ENCODE measurements at regions not wholly inside any gene's neighbourhood (a gene's known extent, or its start where the extent isn't known, plus 50 kb on each side); places are given as distances from the start of the nearest gene placed in this dataset.
"Not testable (repeated sequence)": the region's sequence is repeated elsewhere in the genome, so short reads cannot be mapped to it uniquely, and the experiment has no call there.

GRCh38 chr9:126170286-126170823 lies 156.3 kb upstream of the MVB12B start:
- DNase-seq (ENCODE audit: low read depth in 3 of 3): no peak

GRCh38 chr9:126171641-126172040 lies 155.0 kb upstream of the MVB12B start:
- DNase-seq (ENCODE audit: low read depth in 3 of 3): no peak

DNA sequence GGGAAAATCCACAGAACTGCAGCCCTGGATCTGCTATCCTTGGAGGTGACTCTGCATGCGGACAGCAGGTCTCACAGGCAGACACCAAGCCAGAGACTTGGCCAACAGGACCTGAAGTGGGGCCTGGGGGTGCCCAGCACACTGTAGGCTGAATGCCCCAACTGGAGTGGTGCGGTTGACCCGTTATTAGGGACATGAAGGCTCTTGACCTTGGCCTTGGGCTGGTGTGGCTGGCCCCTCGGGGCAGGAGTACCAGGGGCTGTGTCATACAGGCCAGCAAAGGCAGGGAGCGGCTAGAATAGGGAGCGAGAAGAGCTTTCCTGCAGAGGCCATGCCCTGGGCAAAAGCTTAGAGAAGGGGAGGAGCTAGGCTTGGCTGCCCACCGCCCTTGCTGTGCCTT lies 153.2 kb upstream of the MVB12B start:
- DNase-seq (ENCODE audit: low read depth in 3 of 3): no peak

- no peak for DNase-seq (ENCODE audit: low read depth in 3 of 3)
Measured at GRCh38 chr9:126173929-126174328, 152.7 kb upstream of the MVB12B start.

DNA sequence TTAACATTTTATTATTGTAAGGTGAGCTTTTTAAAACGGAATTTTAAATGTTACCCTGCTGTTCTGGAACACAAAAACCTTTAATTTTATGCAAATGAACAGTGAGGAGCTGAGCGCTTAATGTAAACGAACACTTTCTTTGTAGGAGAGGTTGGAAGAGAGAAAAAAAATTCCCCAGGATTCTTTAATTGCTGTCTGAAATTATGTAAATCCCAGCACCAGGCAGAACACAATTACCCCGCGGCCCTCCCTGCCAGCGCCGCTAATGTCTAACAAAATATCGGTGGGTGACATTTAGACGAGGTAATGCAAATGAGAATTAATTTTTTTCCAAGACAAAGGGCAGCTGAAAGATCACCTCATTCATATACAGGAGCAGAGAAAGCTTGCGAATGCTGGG lies 143.4 kb upstream of the MVB12B start:
- DNase-seq (ENCODE audit: low read depth in 3 of 3): no peak

DNA sequence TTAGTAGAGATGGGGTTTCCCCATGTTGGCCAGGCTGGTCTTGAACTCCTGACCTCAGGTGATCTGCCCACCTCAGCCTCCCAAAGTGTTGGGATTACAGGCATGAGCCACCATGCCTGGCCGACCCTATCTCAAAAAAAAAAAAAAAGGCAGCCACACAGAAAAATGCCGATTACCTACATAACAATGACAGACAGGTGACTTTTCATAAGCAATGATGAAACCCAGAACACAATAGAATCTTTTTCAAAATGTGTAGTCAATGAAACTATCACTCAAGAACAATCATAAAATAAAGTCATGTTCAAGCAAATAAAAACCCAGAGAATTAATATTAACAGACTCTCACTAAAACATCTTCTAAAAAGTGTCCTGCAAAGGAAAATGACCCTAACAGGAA lies 135.6 kb upstream of the MVB12B start:
- DNase-seq (ENCODE audit: low read depth in 3 of 3): not testable (repeated sequence)

- no peak for DNase-seq (ENCODE audit: low read depth in 3 of 3)
Measured at GRCh38 chr9:126198854-126199253, 127.8 kb upstream of the MVB12B start.

- DNase-seq (ENCODE audit: low read depth in 3 of 3): no peak
Measured at GRCh38 chr9:126203313-126203712, 123.3 kb upstream of the MVB12B start.

DNA sequence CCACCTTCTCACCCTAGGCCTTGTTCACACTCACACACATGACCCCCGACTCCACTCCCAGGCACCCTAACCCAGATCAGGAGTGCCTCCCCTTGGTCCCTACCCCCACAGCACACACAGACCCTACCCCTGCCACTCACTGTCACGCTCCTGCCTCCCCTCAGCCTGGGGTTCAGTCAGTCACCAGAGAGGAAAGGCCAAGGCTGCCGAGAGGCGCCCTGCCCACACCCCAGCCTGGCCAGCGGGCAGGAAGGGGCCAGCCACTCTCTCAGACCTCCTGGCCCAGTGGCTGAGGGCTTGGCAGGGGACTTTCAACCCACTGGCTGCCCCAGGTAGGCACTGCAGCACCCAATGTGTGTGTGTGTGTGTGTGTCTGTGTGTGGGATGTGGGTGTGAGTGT lies 122.4 kb upstream of the MVB12B start:
- DNase-seq (ENCODE audit: low read depth in 3 of 3): no peak

DNA sequence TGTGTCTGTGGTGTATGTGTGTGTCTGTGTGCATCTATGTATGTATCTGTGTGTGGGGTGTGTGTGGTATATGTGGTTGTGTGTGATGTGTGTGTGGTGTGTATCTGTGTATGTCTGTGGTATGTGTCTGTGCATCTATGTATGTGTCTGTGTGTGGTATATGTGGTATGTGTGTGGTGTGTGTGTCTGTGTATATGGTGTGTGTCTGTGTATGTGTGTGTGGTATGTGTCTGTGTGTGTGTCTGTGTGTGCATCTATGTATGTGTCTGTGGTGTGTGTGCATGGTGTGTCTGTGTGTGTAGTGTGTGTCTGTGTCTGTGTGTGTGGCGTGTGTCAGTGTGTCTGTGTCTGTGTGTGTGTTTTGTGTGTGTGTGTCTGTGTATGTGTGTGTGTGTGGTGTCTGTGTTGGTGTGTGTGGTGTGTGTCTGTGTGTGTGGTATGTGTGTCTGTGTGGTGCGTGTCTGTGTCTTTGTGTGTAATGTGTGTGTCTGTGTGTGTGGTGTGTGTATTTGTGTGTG lies 121.9 kb upstream of the MVB12B start:
- no peak for DNase-seq (ENCODE audit: low read depth in 3 of 3)

- no peak for DNase-seq (ENCODE audit: low read depth in 3 of 3)
Measured at GRCh38 chr9:126205265-126205664, 121.4 kb upstream of the MVB12B start.

DNA sequence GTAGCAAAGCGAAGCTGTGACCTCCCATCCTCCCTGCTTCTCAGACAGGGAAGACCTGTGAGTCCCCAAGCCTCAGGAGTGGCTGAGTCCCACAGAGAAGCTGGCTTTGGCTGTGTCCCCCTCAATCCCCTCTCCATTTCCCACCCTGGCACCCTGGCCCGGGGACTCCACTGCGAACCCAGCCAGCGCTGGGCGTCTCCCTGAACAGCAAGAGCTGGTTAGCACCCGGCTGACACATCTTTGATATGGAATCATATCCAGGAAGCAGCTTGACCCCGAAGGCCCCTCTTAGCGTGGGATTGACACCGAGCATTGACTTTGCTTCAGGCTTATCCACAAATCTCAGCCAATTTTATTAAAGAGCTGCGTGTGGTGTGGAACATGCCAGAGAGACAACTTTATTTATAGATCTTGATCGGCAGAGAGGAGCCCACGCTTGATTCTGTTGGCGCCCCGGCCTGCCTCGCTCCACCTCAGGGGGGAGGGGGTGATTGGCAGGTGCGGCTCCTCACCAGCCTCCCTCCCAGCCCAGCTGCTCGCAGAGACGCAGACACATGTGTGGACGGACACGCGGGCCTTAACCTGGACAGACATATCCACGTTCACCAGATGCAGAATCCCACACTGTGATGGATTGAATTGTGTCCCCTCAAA lies 120.7 kb upstream of the MVB12B start:
- no peak for DNase-seq (ENCODE audit: low read depth in 3 of 3)

DNA sequence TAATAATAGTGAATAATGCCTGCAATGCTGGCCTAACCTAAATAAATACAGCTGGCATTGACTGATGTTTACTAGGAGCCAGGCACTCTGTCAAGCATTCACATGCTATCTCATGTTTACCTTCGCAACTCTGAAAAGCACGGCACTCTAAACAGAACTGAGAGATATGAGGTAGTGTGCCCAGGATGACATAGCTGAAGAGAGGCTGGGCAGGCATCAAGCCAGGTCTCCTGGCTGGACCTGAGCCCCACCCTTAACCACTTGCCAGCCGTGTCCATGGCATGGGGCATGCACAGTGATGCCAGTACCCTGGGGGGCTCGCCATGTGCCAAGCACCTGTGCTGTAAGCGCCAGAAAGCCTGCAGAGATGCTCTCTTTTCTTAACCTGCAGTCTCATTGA lies 119.4 kb upstream of the MVB12B start:
- no peak for DNase-seq (ENCODE audit: low read depth in 3 of 3)

- DNase-seq (ENCODE audit: low read depth in 3 of 3): no peak
Measured at GRCh38 chr9:126208216-126208758, 118.3 kb upstream of the MVB12B start.

- DNase-seq (ENCODE audit: low read depth in 3 of 3): no peak
Measured at GRCh38 chr9:126211441-126212074, 115.1 kb upstream of the MVB12B start.

DNA sequence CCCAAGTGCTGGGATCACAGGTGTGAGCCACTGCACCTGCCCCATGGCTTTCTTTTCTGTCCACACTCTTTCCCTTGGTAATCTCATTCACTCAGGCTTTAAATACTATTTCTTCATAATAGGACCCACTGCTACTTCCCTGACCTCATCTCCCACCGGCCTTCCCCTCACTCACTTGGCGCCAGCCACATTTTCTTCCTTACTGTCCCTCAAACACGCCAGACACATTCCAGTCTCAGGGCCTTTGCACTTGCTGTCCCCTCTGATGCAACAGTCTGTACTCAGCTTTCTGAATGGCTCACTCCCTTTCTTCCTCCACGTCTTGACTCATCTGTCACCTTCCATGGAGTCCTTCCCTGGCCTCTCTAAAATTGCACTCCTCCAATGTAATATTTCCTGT lies 111.1 kb upstream of the MVB12B start:
- DNase-seq (ENCODE audit: low read depth in 3 of 3): no peak

GRCh38 chr9:126216826-126217225 lies 109.8 kb upstream of the MVB12B start:
- no peak for DNase-seq (ENCODE audit: low read depth in 3 of 3)

DNA sequence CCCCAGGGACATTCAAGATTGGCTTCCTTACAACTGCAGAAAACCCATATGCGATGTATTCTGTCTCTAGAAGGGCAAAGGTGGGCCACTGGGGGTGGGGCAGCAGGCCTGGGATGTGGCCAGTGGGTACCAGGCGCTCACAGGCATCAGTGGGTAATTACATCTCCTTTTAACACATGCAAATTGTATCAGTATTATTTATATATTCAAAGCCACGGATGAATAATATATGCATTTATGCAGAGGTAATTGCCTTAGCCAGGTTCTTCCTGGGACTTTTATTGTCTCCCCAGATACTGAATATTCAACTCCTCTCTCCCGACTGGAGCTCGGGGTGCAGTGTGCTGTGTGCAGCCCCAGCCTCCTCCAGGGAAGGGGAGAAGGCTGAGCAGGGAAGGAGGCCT lies 109.4 kb upstream of the MVB12B start:
- DNase-seq (ENCODE audit: low read depth in 3 of 3): no peak

DNA sequence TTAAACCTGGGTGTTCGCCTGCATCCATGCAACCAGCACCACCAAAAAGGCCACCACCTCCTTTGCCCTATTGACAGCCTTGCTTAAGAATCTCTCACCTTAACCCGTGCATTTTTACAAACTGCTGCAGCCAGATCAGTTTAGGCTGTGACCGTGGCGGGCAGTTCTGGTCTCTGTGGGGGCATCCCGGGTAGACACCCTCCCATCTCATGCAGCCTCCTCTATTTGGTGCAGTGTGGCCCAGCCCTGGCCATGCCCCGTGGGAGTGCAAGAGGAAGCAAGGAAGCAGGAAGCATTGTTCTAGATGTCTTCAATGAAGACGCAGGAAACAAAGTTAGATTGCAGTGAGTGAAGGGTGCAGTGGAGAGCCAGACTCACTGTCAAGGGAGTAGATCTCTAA lies 108.8 kb upstream of the MVB12B start:
- DNase-seq (ENCODE audit: low read depth in 3 of 3): no peak

GRCh38 chr9:126218359-126219125 lies 108.1 kb upstream of the MVB12B start:
- no peak for DNase-seq (ENCODE audit: low read depth in 3 of 3)

DNA sequence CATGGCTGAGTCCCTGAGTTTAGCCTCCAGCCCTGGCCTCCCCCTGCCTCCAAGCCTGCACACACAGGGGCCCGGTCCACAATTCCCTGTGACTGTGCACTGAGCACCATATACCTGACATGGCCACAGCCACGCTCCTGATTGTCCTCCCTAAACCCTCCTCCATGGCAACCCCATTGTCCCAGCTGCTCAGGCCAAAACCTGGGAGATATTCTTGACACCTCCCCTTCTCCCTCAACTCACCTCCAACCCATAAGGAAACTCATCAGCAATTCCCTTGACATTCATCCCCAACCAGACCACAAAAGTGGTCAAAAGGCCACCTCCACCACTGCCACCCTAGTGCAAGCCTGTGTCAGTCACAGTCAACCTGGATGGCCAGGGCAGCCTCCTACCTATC lies 107.5 kb upstream of the MVB12B start:
- no peak for DNase-seq (ENCODE audit: low read depth in 3 of 3)

- no peak for DNase-seq (ENCODE audit: low read depth in 3 of 3)
Measured at GRCh38 chr9:126219648-126220063, 107.0 kb upstream of the MVB12B start.
